ENCODE measurements at regions not wholly inside any gene's neighbourhood (a gene's known extent, or its start where the extent isn't known, plus 50 kb on each side); places are given as distances from the start of the nearest gene placed in this dataset.

- DNase-seq, result no peak
Measured at GRCh38 chr13:31081316-31081715, 80.4 kb downstream of the HSPH1 start.

DNA sequence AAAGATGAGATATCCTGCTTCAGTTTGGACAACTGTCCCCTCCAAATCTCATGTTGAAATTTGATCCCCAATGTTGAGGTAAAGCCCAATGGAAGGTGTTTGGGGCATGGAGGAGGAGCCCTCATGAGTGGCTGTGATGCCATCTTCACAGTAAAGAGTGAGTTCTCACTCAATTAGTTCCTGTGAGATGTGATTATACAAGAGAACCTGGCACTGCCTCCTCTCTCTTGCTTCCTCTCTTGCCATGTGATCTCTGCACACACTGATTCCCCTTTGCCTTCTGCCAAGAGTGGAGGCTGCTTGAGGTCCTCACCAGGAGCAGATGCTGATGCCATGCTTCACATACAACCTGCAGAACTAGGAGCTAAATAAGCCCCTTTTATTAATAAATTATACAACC lies 86.9 kb downstream of the HSPH1 start:
- DNase-seq, result no peak

GRCh38 chr13:31073859-31074718 lies 87.6 kb downstream of the HSPH1 start:
- DNase-seq, result peak; percentile 34

GRCh38 chr13:31072041-31072440 lies 89.7 kb downstream of the HSPH1 start:
- DNase-seq, result peak; percentile 39

DNA sequence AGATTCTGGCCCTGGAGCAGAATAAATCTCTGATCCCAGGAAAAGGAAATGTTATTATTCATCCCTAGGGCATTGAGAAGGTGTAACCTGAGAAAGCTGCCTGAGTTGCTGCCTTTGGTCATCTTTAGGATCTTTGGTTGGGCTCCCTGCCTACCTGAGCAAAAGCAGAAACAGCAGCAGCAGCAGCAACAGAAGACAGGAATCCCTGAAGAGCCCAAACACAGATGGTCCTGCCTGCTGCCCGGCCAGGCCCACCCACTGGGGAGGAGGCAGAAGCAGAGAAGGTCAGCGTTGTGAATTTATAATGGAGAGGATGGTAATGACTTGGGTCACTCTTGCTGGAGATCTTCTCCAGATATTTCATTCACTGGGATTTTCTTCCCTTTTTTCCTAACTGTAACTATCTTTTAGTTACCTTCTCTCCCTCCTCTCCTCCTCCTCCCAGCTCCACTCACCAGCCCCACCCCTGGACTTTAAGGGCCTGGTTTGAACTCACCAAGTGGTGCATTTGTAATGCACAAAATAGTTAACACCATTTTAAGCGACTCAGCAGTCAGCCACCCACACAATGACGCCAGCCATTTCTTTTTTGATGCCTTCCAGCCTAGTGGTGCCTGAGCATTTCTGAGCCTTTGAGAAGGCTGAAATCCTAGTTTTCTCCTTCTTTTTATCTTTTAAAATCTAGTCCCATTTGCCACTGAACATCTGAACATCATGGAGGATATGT lies 91.7 kb downstream of the HSPH1 start:
- no peak for DNase-seq

DNA sequence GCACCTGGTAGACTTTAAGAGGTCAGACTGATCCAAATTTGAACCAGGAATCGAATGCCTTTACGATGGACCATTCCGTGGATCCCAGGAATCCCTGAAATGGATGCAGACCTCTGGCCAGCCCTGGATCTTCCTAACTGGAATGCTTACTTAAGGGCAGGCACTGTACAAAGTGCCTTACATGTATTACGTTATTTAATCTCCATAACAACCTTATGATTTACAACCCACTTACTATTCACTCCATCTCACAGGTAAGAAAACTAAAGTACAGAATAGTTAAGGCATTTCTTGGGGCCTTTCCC lies 93.6 kb downstream of the HSPH1 start:
- no peak for DNase-seq

GRCh38 chr13:31067416-31068118 lies 94.1 kb downstream of the HSPH1 start:
- DNase-seq, result peak; percentile 35

DNA sequence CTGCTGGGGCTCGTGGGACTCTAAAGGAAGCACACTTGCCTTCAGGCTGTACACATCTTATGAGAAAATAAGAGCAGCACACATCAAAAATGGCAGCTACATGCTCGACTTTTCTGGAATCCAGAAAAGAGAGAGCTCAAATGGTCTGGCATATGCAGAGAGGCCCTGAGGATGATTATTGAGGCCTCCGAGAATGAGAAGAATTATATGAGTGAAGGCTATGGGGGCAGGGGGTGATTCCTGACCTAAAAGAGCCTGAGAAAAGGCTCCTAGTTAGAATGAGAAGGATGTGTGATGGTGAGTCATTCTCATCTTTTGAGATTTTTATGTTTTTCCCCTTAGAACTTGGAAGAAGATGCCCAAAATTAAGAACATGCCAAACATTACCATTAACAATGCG lies 97.1 kb downstream of the HSPH1 start:
- DNase-seq, result peak; percentile 31

- DNase-seq, result no peak
Measured at GRCh38 chr13:31063772-31064171, 97.9 kb downstream of the HSPH1 start.

GRCh38 chr13:31060655-31061054 lies 101.0 kb downstream of the HSPH1 start:
- DNase-seq, result no peak

- DNase-seq, result no peak
Measured at GRCh38 chr13:31060220-31060619, 101.5 kb downstream of the HSPH1 start.

GRCh38 chr13:31057403-31058033 lies 104.2 kb downstream of the HSPH1 start:
- no peak for DNase-seq

- no peak for DNase-seq
Measured at GRCh38 chr13:31056644-31057271, 104.9 kb downstream of the HSPH1 start.

DNA sequence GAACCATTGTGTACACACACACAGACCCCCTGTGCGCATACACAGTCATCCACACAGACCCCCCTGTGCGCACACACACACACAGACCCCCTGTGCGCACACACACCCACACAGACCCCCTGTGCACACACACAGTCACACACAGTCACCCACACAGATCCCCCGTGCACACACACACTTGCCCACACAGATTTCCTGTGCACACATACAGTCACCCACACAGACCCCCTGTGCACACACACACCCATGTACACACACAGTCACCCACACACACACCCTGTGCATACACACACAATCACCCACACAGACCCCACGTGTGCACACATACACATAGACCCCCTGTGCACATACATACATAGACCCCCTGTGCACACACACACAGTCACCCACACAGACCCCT lies 106.1 kb downstream of the HSPH1 start:
- DNase-seq, result no peak

GRCh38 chr13:31054632-31055031 lies 107.1 kb downstream of the HSPH1 start:
- DNase-seq, result no peak

GRCh38 chr13:31053896-31054295 lies 107.8 kb downstream of the HSPH1 start:
- no peak for DNase-seq

DNA sequence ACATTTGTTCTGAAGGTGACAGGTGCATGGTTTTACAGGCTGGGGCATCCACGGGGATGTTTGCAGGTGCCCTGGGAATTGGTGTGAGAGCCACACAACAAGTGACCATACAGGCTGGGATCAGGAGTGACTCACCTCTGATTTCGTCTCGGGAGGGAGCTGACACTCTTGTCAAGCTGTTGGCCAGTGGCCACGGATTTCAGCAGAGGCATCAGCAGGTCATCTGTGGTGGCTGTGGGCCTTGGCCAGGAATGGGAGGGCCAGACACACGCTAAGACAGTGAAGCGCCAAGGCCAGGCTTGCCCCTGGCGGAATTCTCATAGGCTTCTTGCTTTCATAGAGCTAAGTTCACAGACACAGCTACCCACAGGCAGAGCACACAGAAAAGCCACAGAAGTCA lies 108.6 kb downstream of the HSPH1 start:
- DNase-seq, result no peak

- DNase-seq, result no peak
Measured at GRCh38 chr13:31052478-31052877, 109.2 kb downstream of the HSPH1 start.

- no peak for DNase-seq
Measured at GRCh38 chr13:31051999-31052398, 109.7 kb downstream of the HSPH1 start.

DNA sequence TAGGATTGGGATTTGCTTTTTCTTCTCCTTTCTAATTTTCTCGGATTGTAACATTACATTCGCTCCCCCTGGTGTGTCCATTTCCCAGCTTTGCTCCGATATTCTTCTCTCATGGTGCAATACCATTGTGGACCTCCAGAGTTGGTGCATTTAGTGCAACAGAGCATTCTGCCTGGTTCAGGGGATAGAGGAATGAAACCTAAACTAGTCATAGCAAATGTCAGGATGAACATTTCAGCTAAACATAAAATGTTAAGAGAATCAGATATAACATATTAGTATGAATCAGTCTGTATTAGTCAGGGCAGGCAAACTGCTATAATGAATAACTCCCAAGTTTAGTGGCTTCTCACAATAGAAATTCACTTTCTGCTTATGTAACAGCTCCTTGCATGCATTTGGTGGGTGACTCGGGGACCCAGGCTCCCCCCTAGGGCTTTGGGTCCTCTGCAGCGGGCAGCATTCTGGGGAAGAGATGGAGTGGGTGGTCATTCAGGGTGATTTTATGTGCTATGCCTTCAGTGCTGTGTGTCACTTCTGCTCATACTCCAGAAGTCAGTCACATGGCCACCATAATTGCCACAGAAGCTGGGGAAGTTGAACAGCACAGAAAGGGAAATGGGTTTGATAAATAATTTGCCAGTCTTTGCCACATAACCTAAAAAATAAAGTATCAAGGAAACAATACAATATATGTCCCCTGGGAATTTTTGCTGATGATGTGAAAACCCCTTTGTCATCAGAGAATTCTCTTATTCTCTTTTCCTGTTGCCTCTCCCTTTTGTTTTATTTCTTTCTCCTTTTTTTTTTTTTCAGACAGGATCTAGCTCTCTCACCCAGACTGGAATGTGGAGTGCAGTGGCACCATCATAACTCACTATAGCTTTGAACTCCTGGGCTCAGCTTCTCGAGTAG lies 111.0 kb downstream of the HSPH1 start:
- no peak for DNase-seq

GRCh38 chr13:31049833-31050232 lies 111.9 kb downstream of the HSPH1 start:
- DNase-seq, result no peak

GRCh38 chr13:31049083-31049482 lies 112.6 kb downstream of the HSPH1 start:
- no peak for DNase-seq

Measured in fibroblast of skin of scalp (primary cell).